Heart right ventricle (tissue), 16 donors: ENCODE measurements at regions not wholly inside any gene's neighbourhood (a gene's known extent, or its start where the extent isn't known, plus 50 kb on each side); places are given as distances from the start of the nearest gene placed in this dataset.
"Not testable (repeated sequence)": the region's sequence is repeated elsewhere in the genome, so short reads cannot be mapped to it uniquely, and the experiment has no call there.

Experiments used
- ATAC-seq, 8 donors: fragments of 200-7000 bp; cut with Tn5 transposase; one replicate each; pipeline ENCODE4 v1.9.1; 2020; ENCODE audit warnings: mild to moderate bottlenecking in 8 of 8, moderate library complexity in 8 of 8, moderate number of reproducible peaks in 1 of 8
- DNase-seq, 2 donors: peaks; one replicate each; pipeline ENCODE4 v3.0.0-alpha.2; 2020
- H3K27ac ChIP-seq, 10 donors: fragments of 200-600 bp; sonication (generic) in 2 of 10; one replicate each; pipeline versions ENCODE4 v1.5.0 to v1.8.0; 2020 to 2022; ENCODE audit warnings: mild to moderate bottlenecking in 3 of 10
- H3K27me3 ChIP-seq, 7 donors: fragments of 200-600 bp; one replicate each; pipeline ENCODE4 v1.8.0; 2021 to 2022; ENCODE audit warnings: mild to moderate bottlenecking in 2 of 7
- H3K36me3 ChIP-seq, 9 donors: fragments of 200-600 bp; sonication (generic) in 1 of 9; one replicate each; pipeline versions ENCODE4 v1.5.0 to v1.8.0; 2020 to 2022; ENCODE audit warnings: mild to moderate bottlenecking in 2 of 9
- H3K4me1 ChIP-seq, 9 donors: fragments of 200-600 bp; sonication (generic) in 1 of 9; one replicate each; pipeline versions ENCODE4 v1.5.0 to v1.8.0; 2020 to 2022; ENCODE audit warnings: mild to moderate bottlenecking in 4 of 9
- H3K4me3 ChIP-seq, 10 donors: fragments of 200-600 bp; sonication (generic) in 2 of 10; one replicate each; pipeline versions ENCODE4 v1.5.0 to v1.8.0; 2020 to 2022; ENCODE audit warnings: mild to moderate bottlenecking in 7 of 10, moderate library complexity in 2 of 10
- H3K9me3 ChIP-seq, 11 donors: fragments of 200-600 bp in 10 of 11; sonication (generic) in 2 of 11; one replicate each; pipeline versions ENCODE4 v1.5.0 to v1.8.0; 2013 to 2022; ENCODE audit warnings: mild to moderate bottlenecking in 2 of 11, control low read depth in 1 of 11, moderate library complexity in 1 of 11
- CTCF ChIP-seq, 9 donors: fragments of 200-600 bp; sonication (generic) in 2 of 9; IDR thresholded peaks; one replicate each; pipeline versions ENCODE4 v1.5.0 to v1.8.0; 2021 to 2022; ENCODE audit warnings: antibody characterized with exemption in 9 of 9, mild to moderate bottlenecking in 5 of 9, moderate library complexity in 1 of 9
- WGBS, 2 donors: extraction: QIAGEN DNeasy Blood & Tissue Kit; methylation state at CpG; one replicate each; pipeline ENCODE4 v1.1.7; 2013; ENCODE audit warnings: inconsistent platforms in 1 of 2; 5-methylcytosine and 5-hydroxymethylcytosine counted together
- intact Hi-C, 10 donors: fragments of 100-400 bp; cut with DNase I; formaldehyde crosslinking; loops; one replicate each; pipeline versions ENCODE4 v1.11.1 to v1.14.2; 2022
- donor health status: Arrhythmogenic right ventricular cardiomyopathy.
- donor health status: ischemic (EF 13 %, LVEDD 7.1; RV severe dilation, severe dysfunction).
- donor health status: healthy with polysubstance abuse.
- donor health status: DM: no; HTN: yes; CAD: no.
- donor health status: DM: no; HTN: no; CAD: no.
- donor health status: ischemic (EF 25% LVEDD 6.9; RV normal size, moderate dysfunction).
- donor health status: ischemic (EF 25% LVEDD 5.7; RV mildly dilated, moderate dysfunction).
- donor health status: healthy.
- donor health status: DM: yes; HTN: yes; CAD: no.
- donor health status: Ischemic cardiomyopathy.
- donor health status: ischemic (EF 35%, LVEDD 5.7; RV mildly dilated, moderate dysfunction).
- donor health status: nonischemic (EF 11% LVEDD 7.7; RV severe dilation, severe dysfunction).
- donor health status: DM: yes; HTN: yes; CAD: no.
- donor health status: PGD.
- donor health status: ischemic (EF 29% LVEDD 5.4; RV normal size, mild dysfunction).
- donor health status: nonischemic (EF 23%, LVEDD 6.1; RV moderate dilation, normal function).

- H3K9me3 ChIP-seq = peaks cover 0 to 15% (median 0%) of the 10 kb centered on the region in 11 donors
- H3K4me1 ChIP-seq = no peaks in the 10 kb centered on the region
- H3K27me3 ChIP-seq = no peaks in the 10 kb centered on the region
- no peak overlapping the region for H3K27ac ChIP-seq
- ATAC-seq = no peak
- no peaks in the 10 kb centered on the region for H3K36me3 ChIP-seq
- no peak for TF ChIP-seq CTCF (IDR thresholded peaks at IDR 0.05)
- intact Hi-C loops = no loop called here
- 71 to 80% methylated on average over 4 of the region's 4 CpGs for WGBS, 2 donors
- no peak for DNase-seq
- no peak overlapping the region for H3K4me3 ChIP-seq
These were observed 717.8 kb downstream of the CDH18 start for GRCh38 chr5:19270153-19270552.

GRCh38 chr5:19274578-19274977 is 713.4 kb downstream of the CDH18 start:
- intact Hi-C loops = no loop called here
- no peak for ATAC-seq
- 76 to 79% methylated on average over 3 of the region's 3 CpGs for WGBS, 2 donors

GRCh38 chr5:19285286-19285685 is 702.7 kb downstream of the CDH18 start:
- intact Hi-C loops = no loop called here
- Histone ChIP-seq H3K4me1 (no peaks in the 10 kb centered on the region), H3K36me3 (no peaks in the 10 kb centered on the region), H3K27ac (no peak overlapping the region), H3K4me3 (no peak overlapping the region), H3K27me3 (no peaks in the 10 kb centered on the region), H3K9me3 (peaks cover 0 to 34% (median 0%) of the 10 kb centered on the region in 11 donors)
- TF ChIP-seq CTCF (IDR thresholded peaks at IDR 0.05) = no peak
- DNase-seq (no peak), ATAC-seq (no peak)
- WGBS, 2 donors = 91 to 93% methylated on average over 3 of the region's 3 CpGs

More at GRCh38 chr5:19274578-19274977, 713.4 kb downstream of the CDH18 start:
- Histone ChIP-seq H3K27me3 (no peaks in the 10 kb centered on the region), H3K9me3 (peaks cover 0 to 26% (median 0%) of the 10 kb centered on the region in 11 donors), H3K36me3 (no peaks in the 10 kb centered on the region), H3K27ac (no peak overlapping the region), H3K4me3 (no peak overlapping the region), H3K4me1 (no peaks in the 10 kb centered on the region)
- no peak for TF ChIP-seq CTCF (IDR thresholded peaks at IDR 0.05)
- no peak for DNase-seq

GRCh38 chr5:19287548-19288277 is 700.3 kb downstream of the CDH18 start:
- H3K27me3 ChIP-seq, H3K4me1 ChIP-seq, DNase-seq, ATAC-seq, H3K4me3 ChIP-seq, H3K36me3 ChIP-seq, H3K27ac ChIP-seq, intact Hi-C loops: not testable (repeated sequence)
- peaks cover 0 to 40% (median 0%) of the 10 kb centered on the region in 11 donors for H3K9me3 ChIP-seq
- 92 to 95% methylated on average over 54 of the region's 54 CpGs for WGBS, 2 donors

- H3K4me1 ChIP-seq, H3K27ac ChIP-seq, H3K4me3 ChIP-seq, DNase-seq, intact Hi-C loops, ATAC-seq, H3K36me3 ChIP-seq, H3K27me3 ChIP-seq: not testable (repeated sequence)
- peaks cover 0 to 34% (median 0%) of the 10 kb centered on the region in 11 donors for H3K9me3 ChIP-seq
- 83 to 91% methylated on average over 8 of the region's 8 CpGs for WGBS, 2 donors
These were observed 699.7 kb downstream of the CDH18 start for GRCh38 chr5:19288311-19288710.
